ENCODE measurements at regions not wholly inside any gene's neighbourhood (a gene's known extent, or its start where the extent isn't known, plus 50 kb on each side); places are given as distances from the start of the nearest gene placed in this dataset.
"Not testable (repeated sequence)": the region's sequence is repeated elsewhere in the genome, so short reads cannot be mapped to it uniquely, and the experiment has no call there.

DNA sequence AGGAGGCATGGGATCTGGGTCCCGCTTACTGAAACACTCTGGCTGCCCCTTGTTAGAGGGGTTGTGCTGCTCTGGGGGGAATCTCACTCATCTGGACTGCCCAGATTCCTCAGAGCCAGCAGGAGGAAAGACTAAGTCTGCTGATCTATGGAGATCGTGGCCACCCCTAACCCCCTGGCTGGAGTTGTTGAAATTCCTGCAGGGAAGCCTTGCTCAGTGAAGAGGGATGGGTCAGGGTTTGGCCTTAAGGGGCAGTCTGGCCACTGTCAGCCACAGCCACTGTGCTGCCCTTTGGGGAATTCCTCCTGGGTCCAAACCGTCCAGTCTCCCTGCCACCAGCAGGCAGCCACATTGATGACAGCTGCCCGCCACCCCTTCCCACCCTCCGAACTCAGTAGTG, 362.0 kb upstream of the AMOT start:
- 86 to 92% methylated on average over 5 of the region's 5 CpGs for WGBS, 2 donors
- Histone ChIP-seq H3K27me3 (ENCODE audit: control insufficient read depth in 1 of 2, insufficient read depth in 2 of 2, low read length in 1 of 2) (no peaks in the 10 kb centered on the region), H3K9me3 (ENCODE audit: control insufficient read depth, low read length) (no peaks in the 10 kb centered on the region), H3K4me1 (ENCODE audit: control insufficient read depth in 1 of 2, insufficient read depth in 2 of 2, low read length in 2 of 2) (no peaks in the 10 kb centered on the region), H3K4me3 (ENCODE audit: low read length in 2 of 2) (no peak overlapping the region), H3K27ac (ENCODE audit: low read depth in 1 of 2, low read length in 2 of 2) (no peak overlapping the region), H3K36me3 (ENCODE audit: control insufficient read depth in 1 of 2, insufficient read depth in 2 of 2, low read length in 1 of 2) (no peaks in the 10 kb centered on the region)
- intact Hi-C loops (cut with DNase I): no loop called here
- DNase-seq (no peak), ATAC-seq (ENCODE audit: low FRiP score) (no peak)

DNA sequence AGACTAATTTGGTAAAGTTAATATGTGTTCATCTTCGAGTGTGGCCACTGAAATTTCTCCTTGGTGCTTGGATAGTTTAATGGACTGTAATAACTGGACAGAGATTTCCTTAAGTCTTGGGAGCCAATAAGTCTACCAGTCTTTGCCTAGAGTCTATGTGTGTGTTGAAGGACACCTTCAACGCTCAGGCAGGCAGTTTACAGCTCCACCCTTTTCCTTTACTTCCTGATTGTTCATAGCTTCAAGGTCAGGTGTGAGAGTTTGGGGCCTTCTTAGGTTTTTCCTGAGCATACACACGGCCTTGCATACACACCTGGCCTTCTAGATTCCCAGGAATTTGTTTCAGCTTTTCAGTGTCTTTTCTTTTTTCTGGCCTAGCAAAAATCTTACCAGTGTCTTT, 355.3 kb upstream of the AMOT start:
- Histone ChIP-seq H3K9me3 (ENCODE audit: control insufficient read depth, low read length) (no peaks in the 10 kb centered on the region), H3K4me1 (ENCODE audit: control insufficient read depth in 1 of 2, insufficient read depth in 2 of 2, low read length in 2 of 2) (no peaks in the 10 kb centered on the region), H3K27ac (ENCODE audit: low read depth in 1 of 2, low read length in 2 of 2) (no peak overlapping the region), H3K27me3 (ENCODE audit: control insufficient read depth in 1 of 2, insufficient read depth in 2 of 2, low read length in 1 of 2) (no peaks in the 10 kb centered on the region), H3K36me3 (ENCODE audit: control insufficient read depth in 1 of 2, insufficient read depth in 2 of 2, low read length in 1 of 2) (no peaks in the 10 kb centered on the region), H3K4me3 (ENCODE audit: low read length in 2 of 2) (no peak overlapping the region)
- ATAC-seq (ENCODE audit: low FRiP score) (no peak), DNase-seq (no peak)
- WGBS, 2 donors: 52 to 68% methylated on average over 3 of the region's 3 CpGs
- intact Hi-C loops (cut with DNase I): no loop called here

GRCh38 chrX:113192418-113192817, 351.8 kb upstream of the AMOT start:
- no peak for ATAC-seq (ENCODE audit: low FRiP score)
- no peaks in the 10 kb centered on the region for H3K36me3 ChIP-seq (ENCODE audit: control insufficient read depth in 1 of 2, insufficient read depth in 2 of 2, low read length in 1 of 2)
- intact Hi-C loops (cut with DNase I): no loop called here
- no peak overlapping the region for H3K27ac ChIP-seq (ENCODE audit: low read depth in 1 of 2, low read length in 2 of 2)
- H3K9me3 ChIP-seq (ENCODE audit: control insufficient read depth, low read length): no peaks in the 10 kb centered on the region
- H3K4me3 ChIP-seq (ENCODE audit: low read length in 2 of 2): no peak overlapping the region
- no peaks in the 10 kb centered on the region for H3K27me3 ChIP-seq (ENCODE audit: control insufficient read depth in 1 of 2, insufficient read depth in 2 of 2, low read length in 1 of 2)
- no peak for DNase-seq
- H3K4me1 ChIP-seq (ENCODE audit: control insufficient read depth in 1 of 2, insufficient read depth in 2 of 2, low read length in 2 of 2): no peaks in the 10 kb centered on the region

DNA sequence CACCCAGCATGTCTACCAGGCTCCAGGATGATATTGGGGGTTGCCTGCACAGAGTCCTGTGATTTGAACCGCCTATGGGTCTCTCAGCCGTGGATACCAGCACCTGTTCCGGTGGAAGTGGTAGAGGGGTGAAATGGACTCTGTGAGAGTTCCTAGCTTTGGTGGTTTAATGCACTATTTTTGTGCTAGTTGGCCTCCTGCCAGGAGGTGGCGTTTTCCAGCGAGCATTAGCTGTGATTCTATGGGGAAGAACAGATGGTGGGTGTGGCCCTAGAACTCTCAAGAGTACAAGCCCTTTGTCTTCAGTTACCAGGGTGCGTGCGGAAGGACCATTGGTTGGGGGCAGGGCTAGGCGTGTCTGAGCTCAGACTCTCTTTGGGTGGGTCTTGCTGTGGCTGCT, 316.9 kb upstream of the AMOT start:
- Histone ChIP-seq H3K4me3 (ENCODE audit: low read length in 2 of 2) (no peak overlapping the region), H3K27me3 (ENCODE audit: control insufficient read depth in 1 of 2, insufficient read depth in 2 of 2, low read length in 1 of 2) (no peaks in the 10 kb centered on the region), H3K4me1 (ENCODE audit: control insufficient read depth in 1 of 2, insufficient read depth in 2 of 2, low read length in 2 of 2) (no peaks in the 10 kb centered on the region), H3K9me3 (ENCODE audit: control insufficient read depth, low read length) (no peaks in the 10 kb centered on the region), H3K27ac (ENCODE audit: low read depth in 1 of 2, low read length in 2 of 2) (no peak overlapping the region), H3K36me3 (ENCODE audit: control insufficient read depth in 1 of 2, insufficient read depth in 2 of 2, low read length in 1 of 2) (no peaks in the 10 kb centered on the region)
- intact Hi-C loops (cut with DNase I): no loop called here
- ATAC-seq (ENCODE audit: low FRiP score): no peak
- no peak for DNase-seq
- 77 to 91% methylated on average over 8 of the region's 8 CpGs for WGBS, 2 donors

- H3K9me3 ChIP-seq (ENCODE audit: control insufficient read depth, low read length); DNase-seq; intact Hi-C loops (cut with DNase I); H3K4me3 ChIP-seq (ENCODE audit: low read length in 2 of 2); H3K27me3 ChIP-seq (ENCODE audit: control insufficient read depth in 1 of 2, insufficient read depth in 2 of 2, low read length in 1 of 2); ATAC-seq (ENCODE audit: low FRiP score); H3K27ac ChIP-seq (ENCODE audit: low read depth in 1 of 2, low read length in 2 of 2); H3K4me1 ChIP-seq (ENCODE audit: control insufficient read depth in 1 of 2, insufficient read depth in 2 of 2, low read length in 2 of 2); H3K36me3 ChIP-seq (ENCODE audit: control insufficient read depth in 1 of 2, insufficient read depth in 2 of 2, low read length in 1 of 2): not testable (repeated sequence)
- 77 to 88% methylated on average over 4 of the region's 4 CpGs for WGBS, 2 donors
Observed at GRCh38 chrX:113154315-113154714, 313.7 kb upstream of the AMOT start.

GRCh38 chrX:113136836-113137235, 296.2 kb upstream of the AMOT start:
- H3K27me3 ChIP-seq (ENCODE audit: control insufficient read depth in 1 of 2, insufficient read depth in 2 of 2, low read length in 1 of 2): no peaks in the 10 kb centered on the region
- DNase-seq (no peak), ATAC-seq (ENCODE audit: low FRiP score) (no peak)
- 28 to 32% methylated on average over 1 of the region's 1 CpG for WGBS, 2 donors
- H3K4me1 ChIP-seq (ENCODE audit: control insufficient read depth in 1 of 2, insufficient read depth in 2 of 2, low read length in 2 of 2): no peaks in the 10 kb centered on the region
- intact Hi-C loops (cut with DNase I): no loop called here
- no peak overlapping the region for H3K27ac ChIP-seq (ENCODE audit: low read depth in 1 of 2, low read length in 2 of 2)
- H3K4me3 ChIP-seq (ENCODE audit: low read length in 2 of 2): no peak overlapping the region
- no peaks in the 10 kb centered on the region for H3K9me3 ChIP-seq (ENCODE audit: control insufficient read depth, low read length)
- no peaks in the 10 kb centered on the region for H3K36me3 ChIP-seq (ENCODE audit: control insufficient read depth in 1 of 2, insufficient read depth in 2 of 2, low read length in 1 of 2)

- intact Hi-C loops (cut with DNase I): no loop called here
- 50 to 78% methylated on average over 1 of the region's 1 CpG for WGBS, 2 donors
- no peak for ATAC-seq (ENCODE audit: low FRiP score)
- Histone ChIP-seq H3K27ac (ENCODE audit: low read depth in 1 of 2, low read length in 2 of 2) (no peak overlapping the region), H3K4me3 (ENCODE audit: low read length in 2 of 2) (no peak overlapping the region), H3K36me3 (ENCODE audit: control insufficient read depth in 1 of 2, insufficient read depth in 2 of 2, low read length in 1 of 2) (no peaks in the 10 kb centered on the region), H3K27me3 (ENCODE audit: control insufficient read depth in 1 of 2, insufficient read depth in 2 of 2, low read length in 1 of 2) (no peaks in the 10 kb centered on the region), H3K9me3 (ENCODE audit: control insufficient read depth, low read length) (no peaks in the 10 kb centered on the region), H3K4me1 (ENCODE audit: control insufficient read depth in 1 of 2, insufficient read depth in 2 of 2, low read length in 2 of 2) (no peaks in the 10 kb centered on the region)
- no peak for DNase-seq
Observed at GRCh38 chrX:113133316-113133715, 292.7 kb upstream of the AMOT start.

DNA sequence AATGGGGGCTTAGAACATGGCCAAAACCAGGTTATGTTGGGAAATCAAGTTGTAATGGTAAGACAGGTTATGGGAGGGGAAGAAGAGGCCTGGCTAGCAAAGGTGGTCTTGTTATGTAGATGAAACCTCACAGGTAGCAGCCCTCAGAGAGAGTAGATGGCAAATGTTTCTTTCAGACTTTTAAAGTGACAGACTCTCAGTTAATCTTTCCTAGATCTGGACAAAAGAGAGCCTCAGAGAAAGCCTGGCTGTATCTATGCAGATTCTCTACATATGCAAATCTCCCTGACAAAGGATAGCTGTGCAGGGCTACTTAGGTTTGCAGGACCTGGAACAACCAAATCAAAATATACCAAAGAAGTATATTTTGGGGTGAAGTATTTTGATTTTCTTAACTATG, 284.1 kb upstream of the AMOT start:
- intact Hi-C loops (cut with DNase I): no loop called here
- Histone ChIP-seq H3K27ac (ENCODE audit: low read depth in 1 of 2, low read length in 2 of 2) (no peak overlapping the region), H3K36me3 (ENCODE audit: control insufficient read depth in 1 of 2, insufficient read depth in 2 of 2, low read length in 1 of 2) (no peaks in the 10 kb centered on the region), H3K9me3 (ENCODE audit: control insufficient read depth, low read length) (no peaks in the 10 kb centered on the region), H3K4me3 (ENCODE audit: low read length in 2 of 2) (no peak overlapping the region), H3K4me1 (ENCODE audit: control insufficient read depth in 1 of 2, insufficient read depth in 2 of 2, low read length in 2 of 2) (no peaks in the 10 kb centered on the region), H3K27me3 (ENCODE audit: control insufficient read depth in 1 of 2, insufficient read depth in 2 of 2, low read length in 1 of 2) (no peaks in the 10 kb centered on the region)
- DNase-seq (no peak), ATAC-seq (ENCODE audit: low FRiP score) (no peak)

DNA sequence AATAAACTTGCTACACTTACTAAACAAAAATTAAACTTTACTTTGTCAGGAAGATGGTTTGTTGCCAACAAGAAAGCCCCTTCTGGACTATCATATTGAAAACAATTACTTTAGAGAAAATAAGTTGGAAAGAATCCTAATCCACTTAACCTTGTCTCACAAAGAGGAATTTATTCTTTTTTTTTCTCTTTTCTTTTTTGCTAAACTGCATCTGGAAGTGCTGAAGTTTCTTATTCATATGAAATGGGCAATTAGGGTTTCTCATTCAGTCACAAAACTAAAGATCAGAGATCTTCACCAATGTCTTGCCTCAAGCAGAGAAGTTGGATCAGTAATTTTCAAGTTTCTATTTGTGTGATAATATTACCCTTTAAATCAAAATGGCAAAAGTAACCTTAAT, 234.9 kb upstream of the AMOT start:
- intact Hi-C loops (cut with DNase I): no loop called here
- DNase-seq (no peak), ATAC-seq (ENCODE audit: low FRiP score) (no peak)
- Histone ChIP-seq H3K4me1 (ENCODE audit: control insufficient read depth in 1 of 2, insufficient read depth in 2 of 2, low read length in 2 of 2) (no peaks in the 10 kb centered on the region), H3K27me3 (ENCODE audit: control insufficient read depth in 1 of 2, insufficient read depth in 2 of 2, low read length in 1 of 2) (no peaks in the 10 kb centered on the region), H3K4me3 (ENCODE audit: low read length in 2 of 2) (no peak overlapping the region), H3K9me3 (ENCODE audit: control insufficient read depth, low read length) (no peaks in the 10 kb centered on the region), H3K27ac (ENCODE audit: low read depth in 1 of 2, low read length in 2 of 2) (no peak overlapping the region), H3K36me3 (ENCODE audit: control insufficient read depth in 1 of 2, insufficient read depth in 2 of 2, low read length in 1 of 2) (no peaks in the 10 kb centered on the region)

DNA sequence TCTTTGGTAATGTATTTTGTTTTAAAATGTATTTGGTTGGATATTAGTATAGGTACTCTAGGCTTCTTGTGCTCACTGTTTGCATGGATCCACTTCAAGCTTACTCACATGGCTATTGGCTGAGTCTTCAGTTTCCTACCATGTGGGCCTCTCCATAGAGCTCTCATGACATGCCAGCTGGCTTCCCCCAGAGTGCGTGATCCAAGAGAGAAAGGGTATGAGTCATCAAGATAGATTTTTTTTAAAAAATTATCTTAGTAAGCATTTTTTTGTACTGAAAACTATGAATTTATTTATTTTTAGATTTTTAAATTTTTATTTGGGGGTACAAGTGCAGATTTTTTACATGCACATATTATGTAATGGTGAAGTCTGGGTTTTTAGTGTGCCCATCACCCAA, 219.1 kb upstream of the AMOT start:
- DNase-seq (no peak), ATAC-seq (ENCODE audit: low FRiP score) (no peak)
- no peak overlapping the region for H3K4me3 ChIP-seq (ENCODE audit: low read length in 2 of 2)
- 46 to 48% methylated on average over 1 of the region's 1 CpG for WGBS, 2 donors
- no peaks in the 10 kb centered on the region for H3K27me3 ChIP-seq (ENCODE audit: control insufficient read depth in 1 of 2, insufficient read depth in 2 of 2, low read length in 1 of 2)
- no peaks in the 10 kb centered on the region for H3K9me3 ChIP-seq (ENCODE audit: control insufficient read depth, low read length)
- intact Hi-C loops (cut with DNase I): no loop called here
- no peak overlapping the region for H3K27ac ChIP-seq (ENCODE audit: low read depth in 1 of 2, low read length in 2 of 2)
- H3K36me3 ChIP-seq (ENCODE audit: control insufficient read depth in 1 of 2, insufficient read depth in 2 of 2, low read length in 1 of 2): no peaks in the 10 kb centered on the region
- H3K4me1 ChIP-seq (ENCODE audit: control insufficient read depth in 1 of 2, insufficient read depth in 2 of 2, low read length in 2 of 2): no peaks in the 10 kb centered on the region
